ENCODE measurements at regions not wholly inside any gene's neighbourhood (a gene's known extent, or its start where the extent isn't known, plus 50 kb on each side); places are given as distances from the start of the nearest gene placed in this dataset.

DNA sequence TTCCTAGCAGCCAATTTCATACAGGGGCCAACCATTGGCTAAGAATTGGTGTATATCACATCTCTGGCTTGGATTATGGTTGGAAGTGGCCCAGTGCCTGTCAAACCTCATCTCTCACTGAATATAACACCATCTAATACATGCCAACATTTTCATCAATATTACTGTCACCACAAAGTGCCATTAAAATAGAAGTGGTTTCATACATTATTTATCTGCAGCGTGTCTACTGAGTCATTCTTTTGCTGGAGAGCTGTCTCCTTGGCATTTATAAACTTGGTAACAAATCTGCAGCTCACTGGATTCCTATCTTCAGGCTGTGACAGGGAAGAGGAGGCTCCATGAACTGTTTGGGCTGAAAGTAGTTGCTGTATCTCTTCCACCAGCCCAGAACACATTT, 70.9 kb downstream of the PTTG1 start:
- dilution Hi-C loops (cut with HindIII; ENCODE audit: low sequenced_read_pairs, unreplicated experiment) = no loop called here
- no peaks in the 10 kb centered on the region for H4K20me1 ChIP-seq (ENCODE audit: insufficient read depth, low read length)
- no peak overlapping the region for H2BK15ac ChIP-seq (ENCODE audit: low read depth, low read length)
- H3K4me1 ChIP-seq (ENCODE audit: control insufficient read depth, insufficient read depth, low read length) = no peaks in the 10 kb centered on the region
- no peaks in the 10 kb centered on the region for H3K79me1 ChIP-seq (ENCODE audit: low read depth in 1 of 2, low read length in 2 of 2)
- WGBS, 2 experiments (ENCODE audit: extremely low coverage in 2 of 2, insufficient read length in 1 of 2) = no CpG with 5 or more reads among the region's 1 CpG
- no peak overlapping the region for H4K91ac ChIP-seq (ENCODE audit: insufficient read depth, low read depth, low read length)
- no peak overlapping the region for H2AFZ ChIP-seq (replicated peaks; ENCODE audit: low read length, poor library complexity)
- in situ Hi-C loops (cut with MboI; ENCODE audit: low sequenced_read_pairs) = no loop called here
- H2BK5ac ChIP-seq (ENCODE audit: low read depth, low read length, poor library complexity, severe bottlenecking) = no peak overlapping the region
- no peak overlapping the region for H3K4me2 ChIP-seq (ENCODE audit: low read depth, low read length)
- H4K5ac ChIP-seq (ENCODE audit: low read depth, low read length) = no peak overlapping the region
- H3K9me1 ChIP-seq (ENCODE audit: insufficient read depth, low read length) = no peaks in the 10 kb centered on the region
- H3K27ac ChIP-seq (ENCODE audit: insufficient read depth, low read length) = no peak overlapping the region
- no peak overlapping the region for H3K56ac ChIP-seq (ENCODE audit: extremely low read depth, insufficient read depth, low read length)
- H3K23ac ChIP-seq (ENCODE audit: low read depth, low read length) = no peak overlapping the region
- no peak overlapping the region for H2AK9ac ChIP-seq (replicated peaks; ENCODE audit: low read depth, low read length, poor library complexity)
- ChIA-PET CTCF (no interaction called here), POLR2A (ENCODE audit: unreplicated experiment) (no interaction called here)
- DNase-seq (no peak), ATAC-seq (ENCODE audit: low read depth) (no peak)
- H3K4ac ChIP-seq (ENCODE audit: low read depth, low read length) = no peak overlapping the region
- no peak overlapping the region for H3K4me3 ChIP-seq (ENCODE audit: insufficient read depth, low read depth, low read length)
- H3K27me3 ChIP-seq (ENCODE audit: control insufficient read depth, insufficient read depth, low read length) = peaks cover 16% of the 10 kb centered on the region
- TF ChIP-seq, protein P1, sequence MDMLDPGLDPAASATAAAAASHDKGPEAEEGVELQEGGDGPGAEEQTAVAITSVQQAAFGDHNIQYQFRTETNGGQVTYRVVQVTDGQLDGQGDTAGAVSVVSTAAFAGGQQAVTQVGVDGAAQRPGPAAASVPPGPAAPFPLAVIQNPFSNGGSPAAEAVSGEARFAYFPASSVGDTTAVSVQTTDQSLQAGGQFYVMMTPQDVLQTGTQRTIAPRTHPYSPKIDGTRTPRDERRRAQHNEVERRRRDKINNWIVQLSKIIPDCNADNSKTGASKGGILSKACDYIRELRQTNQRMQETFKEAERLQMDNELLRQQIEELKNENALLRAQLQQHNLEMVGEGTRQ (IDR thresholded peaks at IDR 0.05; ENCODE audit: low read depth, low read length) = no peak
- TF ChIP-seq POLR2A (IDR thresholded peaks at IDR 0.05; ENCODE audit: low read depth, low read length) = no peak
- no peak for TF ChIP-seq MAZ (IDR thresholded peaks at IDR 0.05; ENCODE audit: borderline replicate concordance, low read depth, low read length)
- TF ChIP-seq, protein P2, sequence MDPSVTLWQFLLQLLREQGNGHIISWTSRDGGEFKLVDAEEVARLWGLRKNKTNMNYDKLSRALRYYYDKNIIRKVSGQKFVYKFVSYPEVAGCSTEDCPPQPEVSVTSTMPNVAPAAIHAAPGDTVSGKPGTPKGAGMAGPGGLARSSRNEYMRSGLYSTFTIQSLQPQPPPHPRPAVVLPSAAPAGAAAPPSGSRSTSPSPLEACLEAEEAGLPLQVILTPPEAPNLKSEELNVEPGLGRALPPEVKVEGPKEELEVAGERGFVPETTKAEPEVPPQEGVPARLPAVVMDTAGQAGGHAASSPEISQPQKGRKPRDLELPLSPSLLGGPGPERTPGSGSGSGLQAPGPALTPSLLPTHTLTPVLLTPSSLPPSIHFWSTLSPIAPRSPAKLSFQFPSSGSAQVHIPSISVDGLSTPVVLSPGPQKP (IDR thresholded peaks at IDR 0.05; ENCODE audit: borderline replicate concordance, low read depth, low read length) = no peak
- TF ChIP-seq BHLHE40 (IDR thresholded peaks at IDR 0.05; ENCODE audit: low read depth, low read length) = no peak
- no peak for TF ChIP-seq CHD1 (IDR thresholded peaks at IDR 0.05; ENCODE audit: low read depth, low read length)
- TF ChIP-seq RCOR1 (IDR thresholded peaks at IDR 0.05; ENCODE audit: insufficient replicate concordance, low read length) = no peak
- TF ChIP-seq RFX5 (IDR thresholded peaks at IDR 0.05; ENCODE audit: low read depth, low read length) = no peak
- no peak for TF ChIP-seq FOS (IDR thresholded peaks at IDR 0.05; ENCODE audit: low read depth, low read length)
- no peak for TF ChIP-seq SMC3 (IDR thresholded peaks at IDR 0.05; ENCODE audit: low read depth, low read length)
- no peak for TF ChIP-seq RAD21 (IDR thresholded peaks at IDR 0.05; ENCODE audit: low read length)
- no peak for TF ChIP-seq MXI1 (IDR thresholded peaks at IDR 0.05; ENCODE audit: borderline replicate concordance, low read depth, low read length)
- no peak for TF ChIP-seq NFE2L2 (IDR thresholded peaks at IDR 0.05; ENCODE audit: low read depth, low read length)
- no peak for TF ChIP-seq CEBPB (IDR thresholded peaks at IDR 0.05; ENCODE audit: low read depth, low read length)
- H3K9me3 ChIP-seq (ENCODE audit: control insufficient read depth, insufficient read depth, low read length) = no peaks in the 10 kb centered on the region
- BruUV-seq (replicated peaks) = no TSS peak
- H2AK5ac ChIP-seq (ENCODE audit: low read depth, low read length) = no peak overlapping the region
- H3K14ac ChIP-seq (replicated peaks; ENCODE audit: low read depth, low read length) = no peak overlapping the region
- no peak overlapping the region for H3K18ac ChIP-seq (ENCODE audit: low read depth, low read length)
- no peak overlapping the region for H2BK20ac ChIP-seq (ENCODE audit: low read depth, low read length)
- intact Hi-C loops (cut with micrococcal nuclease) = no loop called here
- no peaks in the 10 kb centered on the region for H3K36me3 ChIP-seq (ENCODE audit: control insufficient read depth, insufficient read depth, low read length)
- H2BK120ac ChIP-seq (ENCODE audit: low read depth, low read length) = no peak overlapping the region
- no peak overlapping the region for H3K9ac ChIP-seq (ENCODE audit: low read depth, low read length)
- no peak overlapping the region for H4K8ac ChIP-seq (ENCODE audit: low read depth in 2 of 2, low read length in 2 of 2)

Measured in IMR-90 (cell line).